NCI-H748 (cell line): ENCODE measurements at regions not wholly inside any gene's neighbourhood (a gene's known extent, or its start where the extent isn't known, plus 50 kb on each side); places are given as distances from the start of the nearest gene placed in this dataset.

Experiments
- DNase-seq: peaks from one replicate; lab custom pipeline; 2025; ENCODE audit not compliant: unreplicated experiment; lab: John Stamatoyannopoulos, UW

DNA sequence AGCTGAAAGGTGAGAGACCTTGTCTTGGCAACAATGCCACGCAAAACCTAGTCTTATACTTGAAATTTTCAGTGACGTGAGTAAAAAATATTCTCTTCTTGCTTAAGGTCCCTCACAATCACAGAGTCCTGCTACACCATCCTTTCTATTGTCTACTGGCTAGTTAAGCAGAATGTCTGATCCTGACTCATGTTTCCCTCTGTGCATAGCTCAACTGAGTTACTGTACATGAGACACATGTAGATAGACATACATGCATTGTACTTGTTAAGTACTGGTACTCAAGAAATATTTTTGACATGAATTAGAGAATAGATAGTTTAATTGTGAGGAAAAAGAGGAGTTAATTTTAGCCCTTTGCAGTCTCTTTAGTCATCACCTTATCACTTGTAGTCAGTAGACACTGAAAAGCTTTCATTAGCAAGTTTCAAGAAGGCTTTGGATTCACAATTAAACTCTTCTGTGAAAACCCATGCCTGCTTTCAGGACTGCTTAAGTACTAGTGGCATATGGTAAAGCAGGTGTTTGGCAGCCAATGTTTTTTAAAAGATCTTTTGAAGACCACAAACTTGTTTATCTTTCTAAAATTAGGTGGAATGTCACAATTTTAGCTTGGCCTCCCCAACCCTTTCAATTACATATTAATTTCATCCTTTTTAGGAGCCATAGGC, 158.7 kb upstream of the CCDC150 start:
- no peak for DNase-seq

DNA sequence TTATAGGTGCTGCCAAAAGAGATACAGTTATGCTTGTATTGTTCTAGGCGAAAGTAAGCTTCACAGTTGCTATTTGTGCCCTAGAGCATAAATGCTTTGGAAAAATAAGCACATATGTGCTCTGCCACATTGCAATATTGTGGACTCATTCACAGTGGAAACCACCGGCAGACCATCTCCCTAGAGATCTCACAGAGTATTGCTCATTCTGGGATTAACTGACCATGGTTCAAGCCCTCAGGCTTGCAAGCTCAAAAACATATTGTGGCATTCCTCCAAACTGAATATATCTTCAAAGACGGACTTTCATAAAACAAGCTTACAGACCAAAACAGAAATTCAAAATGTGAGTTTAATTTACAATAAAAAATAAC, 158.2 kb upstream of the CCDC150 start:
- no peak for DNase-seq

GRCh38 chr2:196482119-196483065, 157.1 kb upstream of the CCDC150 start:
- DNase-seq: no peak

GRCh38 chr2:196486146-196486545, 153.4 kb upstream of the CCDC150 start:
- peak; percentile 16 for DNase-seq

DNA sequence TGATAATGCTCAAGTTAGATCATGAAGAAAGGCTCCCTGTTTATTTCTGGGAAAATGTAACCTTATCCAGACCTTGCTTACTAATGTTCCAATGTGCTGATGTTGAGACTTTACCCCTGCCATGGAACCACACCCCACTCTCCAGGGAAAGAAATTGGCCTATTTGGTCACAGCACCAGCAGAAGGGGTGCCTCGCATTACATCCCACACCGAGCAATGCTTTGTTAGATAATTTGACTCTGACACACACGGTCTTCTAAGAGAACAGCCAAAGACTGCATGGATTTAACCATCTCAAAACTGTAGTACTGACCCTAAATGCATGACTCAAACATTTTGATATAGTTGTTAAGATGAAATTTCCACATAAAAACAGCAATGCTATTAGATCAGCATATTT, 152.1 kb upstream of the CCDC150 start:
- DNase-seq: no peak

GRCh38 chr2:196489371-196489770, 150.1 kb upstream of the CCDC150 start:
- DNase-seq: no peak

DNA sequence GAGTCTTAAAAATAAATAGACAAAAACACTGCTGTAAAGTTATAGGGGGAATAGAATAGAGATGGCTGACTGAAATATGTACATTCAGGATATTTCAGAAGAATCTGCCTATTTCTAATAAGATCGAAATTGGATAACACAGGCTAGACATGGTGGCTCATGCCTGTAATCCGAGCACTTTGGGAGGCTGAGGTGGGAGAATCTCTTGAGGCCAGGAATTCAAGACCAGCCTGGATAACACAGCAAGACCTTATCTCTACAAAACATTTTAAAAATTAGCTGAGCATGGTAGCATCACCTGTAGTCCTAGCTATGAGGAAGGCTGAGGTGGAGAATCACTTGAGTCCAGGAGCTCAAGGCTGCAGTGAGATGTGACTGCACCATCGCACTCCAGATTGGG, 146.6 kb upstream of the CCDC150 start:
- DNase-seq: no peak

DNA sequence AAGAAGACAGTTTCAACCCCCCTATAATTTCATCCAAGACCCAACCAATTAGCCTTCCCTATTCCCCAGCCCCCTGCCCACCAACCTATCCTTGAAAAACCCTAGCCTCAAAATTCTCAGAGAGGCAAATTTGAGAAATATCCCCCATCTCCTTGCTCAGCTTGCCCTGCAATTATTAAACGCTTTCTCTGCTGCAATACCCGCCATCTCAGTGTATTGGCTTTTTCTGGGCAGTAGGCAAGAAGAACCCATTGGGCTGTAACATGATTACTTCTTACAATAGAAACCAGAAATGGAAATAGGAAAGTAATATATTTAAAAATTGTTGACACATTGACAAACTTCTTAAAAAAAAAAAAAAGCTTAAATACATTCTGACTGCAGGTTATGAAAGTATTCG, 140.6 kb upstream of the CCDC150 start:
- no peak for DNase-seq

DNA sequence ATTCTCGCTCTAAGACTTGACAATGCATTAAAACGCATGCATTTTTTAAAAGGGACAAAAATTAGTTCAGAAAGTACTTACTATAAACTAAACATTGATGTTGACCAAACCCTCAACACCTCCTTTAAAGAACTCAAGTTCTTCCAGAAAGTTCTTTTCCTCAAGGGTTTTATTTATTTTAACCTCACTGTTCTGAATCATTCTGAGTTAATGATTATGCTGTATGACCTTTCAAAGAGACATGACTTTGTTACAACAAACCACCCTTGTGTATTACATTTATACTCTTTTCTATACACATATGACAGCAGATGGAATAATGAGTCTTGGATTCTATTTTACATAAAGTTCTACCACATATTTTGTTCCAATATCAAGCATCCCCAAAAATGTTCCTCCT, 139.8 kb upstream of the CCDC150 start:
- DNase-seq: no peak

DNA sequence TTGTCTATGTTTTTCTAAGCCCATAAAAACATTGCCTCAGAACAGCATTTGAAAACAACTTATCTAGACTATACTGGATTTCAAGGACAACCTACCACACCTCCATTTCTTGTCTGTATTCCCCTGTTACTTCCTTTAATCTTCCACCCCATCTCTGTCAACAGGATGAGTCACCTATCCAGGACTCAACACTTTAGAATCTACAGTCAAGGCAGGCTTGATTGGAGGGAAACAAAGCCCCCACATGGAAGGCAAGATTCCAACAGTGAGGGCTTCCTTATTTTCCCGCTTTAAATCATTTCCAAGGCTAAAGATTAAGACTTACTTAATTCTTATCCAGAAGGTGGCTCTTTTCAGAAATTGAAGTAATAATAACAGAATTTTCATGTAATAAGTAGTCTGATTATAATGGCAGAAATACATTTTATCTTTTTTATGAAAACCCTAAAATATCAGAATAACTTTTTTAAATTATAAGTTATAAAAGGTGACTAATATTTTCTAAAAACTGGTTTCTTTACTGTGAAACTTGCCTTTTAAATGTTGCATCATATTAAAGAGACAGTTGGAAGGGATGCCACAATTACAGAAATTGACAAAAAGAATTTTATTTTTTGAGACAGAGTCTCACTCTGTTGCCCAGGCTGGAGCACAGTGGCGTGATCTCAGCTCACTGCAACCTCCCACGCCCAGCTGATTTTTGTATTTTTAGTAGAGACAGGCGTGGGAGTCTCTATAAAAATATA, 138.7 kb upstream of the CCDC150 start:
- no peak for DNase-seq

DNA sequence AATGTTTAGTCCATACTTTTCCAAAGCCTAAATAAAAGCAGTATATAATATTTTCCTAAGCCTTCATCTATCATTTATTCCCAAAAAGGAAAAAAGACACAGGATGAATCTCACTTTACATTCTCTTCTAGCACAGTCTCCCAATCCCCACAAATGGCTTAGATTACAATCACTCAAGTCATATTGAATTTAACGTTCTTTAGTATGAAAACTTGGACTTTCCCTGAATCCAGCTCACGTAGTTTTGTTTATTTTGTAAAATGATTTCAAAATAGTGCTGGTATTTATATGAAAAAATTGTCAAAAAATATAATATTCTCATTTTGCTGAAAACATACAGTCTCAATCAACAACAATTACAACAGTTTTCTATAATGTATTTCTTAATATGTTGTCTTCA, 137.7 kb upstream of the CCDC150 start:
- no peak for DNase-seq

GRCh38 chr2:196502386-196502785, 137.1 kb upstream of the CCDC150 start:
- DNase-seq: peak; percentile 55

DNA sequence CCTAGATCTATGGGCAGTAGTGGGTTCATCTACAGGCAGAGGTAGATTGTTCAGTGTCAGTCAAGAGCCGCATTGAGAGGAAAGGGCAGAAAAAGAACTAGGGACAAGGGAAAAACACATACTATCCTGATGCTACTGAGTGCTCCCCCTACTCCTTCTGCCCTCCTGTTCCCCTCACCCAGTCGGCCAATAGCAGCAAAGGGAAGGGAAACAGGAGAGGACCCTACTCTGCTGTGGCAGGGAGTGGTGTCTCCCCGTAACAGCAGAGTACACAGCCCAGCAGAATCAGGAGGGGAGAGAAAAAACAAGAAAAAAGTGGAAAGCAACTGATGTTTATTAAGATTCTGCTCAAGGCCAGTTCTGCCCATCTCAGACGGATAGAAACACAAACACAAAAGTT, 136.1 kb upstream of the CCDC150 start:
- no peak for DNase-seq

- DNase-seq: no peak
These were observed 134.7 kb upstream of the CCDC150 start for GRCh38 chr2:196504788-196505187.

DNA sequence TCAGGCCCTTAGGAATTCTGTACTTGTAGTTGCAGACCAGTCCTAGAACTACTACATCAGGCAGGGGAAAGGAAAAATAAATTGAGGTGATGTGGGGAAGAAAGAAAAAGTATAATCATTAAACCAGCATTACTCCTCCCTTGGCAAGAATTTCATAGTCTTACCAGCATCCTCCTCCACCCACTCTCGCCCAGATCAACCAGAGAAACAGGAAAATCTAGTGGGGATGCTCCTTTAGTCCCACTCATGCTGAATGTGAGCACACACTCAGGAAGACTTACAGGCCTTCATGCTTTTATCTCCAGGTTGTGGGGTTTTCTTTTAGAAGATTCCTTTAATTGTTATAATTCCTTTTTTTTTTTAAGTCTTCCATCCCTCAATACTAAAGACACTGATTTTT, 129.3 kb upstream of the CCDC150 start:
- no peak for DNase-seq

GRCh38 chr2:196511258-196512168, 128.0 kb upstream of the CCDC150 start:
- no peak for DNase-seq

GRCh38 chr2:196513796-196514526, 125.6 kb upstream of the CCDC150 start:
- no peak for DNase-seq

GRCh38 chr2:196514641-196515040, 124.9 kb upstream of the CCDC150 start:
- no peak for DNase-seq

DNA sequence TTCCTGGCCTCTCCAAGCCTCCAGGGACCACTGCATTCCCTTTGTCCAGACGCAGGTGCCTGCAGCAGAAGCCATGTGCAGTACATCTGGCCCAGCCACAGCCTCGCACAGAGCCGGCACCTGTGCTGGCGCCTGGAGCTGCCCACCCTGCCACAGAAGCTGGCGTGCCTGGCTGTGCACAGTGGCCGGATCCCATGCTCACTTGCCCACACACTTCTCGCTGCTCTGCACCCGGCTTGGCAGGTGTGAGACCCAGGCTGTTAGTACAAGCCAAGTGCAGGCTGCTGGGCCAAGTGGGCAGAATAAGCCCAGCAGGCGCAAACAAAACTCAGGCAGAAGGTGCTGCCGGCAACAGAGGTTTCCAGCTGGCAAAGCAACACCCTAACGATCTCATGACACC, 124.5 kb upstream of the CCDC150 start:
- DNase-seq: no peak

DNA sequence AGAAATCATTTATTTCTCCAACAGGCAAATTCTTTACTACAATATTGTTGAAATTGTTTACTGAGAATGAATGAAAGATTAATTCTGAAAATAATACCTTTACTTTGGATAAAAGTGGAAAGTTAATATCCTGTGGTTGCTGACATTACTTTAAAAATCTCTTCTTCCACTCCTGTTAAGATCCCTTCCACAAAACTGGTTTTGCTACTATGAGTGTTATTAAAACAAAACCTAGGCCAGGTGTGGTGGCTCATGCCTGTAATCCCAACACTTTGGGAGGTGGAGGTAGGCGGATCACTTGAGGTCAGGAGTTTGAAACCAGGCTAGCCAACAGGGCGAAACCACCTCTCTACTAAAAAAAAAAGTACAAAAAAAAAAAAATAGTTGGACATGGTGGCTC, 123.9 kb upstream of the CCDC150 start:
- no peak for DNase-seq
